HS-5 (cell line): ENCODE measurements at regions not wholly inside any gene's neighbourhood (a gene's known extent, or its start where the extent isn't known, plus 50 kb on each side); places are given as distances from the start of the nearest gene placed in this dataset.
A peak's percentile ranks its signal among the peaks of the same experiment; 100 is the strongest.

Experiments used
- DNase-seq: peaks from one replicate; pipeline ENCODE4 v3.0.0-alpha.2; 2012; ENCODE audit warnings: low read depth

DNA sequence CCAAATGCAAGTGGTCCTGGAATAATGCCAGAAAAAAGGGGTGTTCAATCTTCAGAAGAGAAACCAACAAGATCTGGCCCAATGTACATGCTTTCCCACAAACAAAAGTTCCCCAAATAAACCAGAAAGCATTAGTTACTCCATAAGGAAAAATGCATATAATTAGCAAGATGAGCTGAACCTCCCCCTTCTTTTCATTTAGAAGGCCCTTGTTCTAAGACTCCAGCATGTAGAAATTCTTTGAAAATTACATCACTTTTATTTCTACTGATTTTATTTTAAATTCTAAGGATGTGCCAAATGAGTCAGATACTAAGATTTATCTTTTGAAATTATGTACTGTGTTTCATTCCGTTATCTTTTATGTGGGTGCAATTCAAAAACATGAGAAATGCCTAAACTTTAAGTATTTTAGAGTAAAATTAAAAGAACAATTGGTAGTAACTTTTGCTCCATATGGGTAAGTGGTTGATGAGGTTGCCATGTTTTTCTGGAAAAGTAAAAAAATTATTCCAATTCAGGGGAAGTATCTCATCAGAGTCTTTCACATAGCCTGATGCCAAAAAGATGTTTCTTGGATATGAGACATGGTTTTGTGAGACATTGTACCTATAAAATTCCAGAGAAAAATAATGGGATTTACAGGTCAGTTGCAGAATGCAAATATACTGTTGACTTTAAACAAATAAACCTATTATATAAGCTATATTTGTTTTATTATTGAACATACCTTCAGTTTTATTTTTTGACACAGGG lies 106.5 kb upstream of the CCDC112 start:
- DNase-seq: no peak

DNA sequence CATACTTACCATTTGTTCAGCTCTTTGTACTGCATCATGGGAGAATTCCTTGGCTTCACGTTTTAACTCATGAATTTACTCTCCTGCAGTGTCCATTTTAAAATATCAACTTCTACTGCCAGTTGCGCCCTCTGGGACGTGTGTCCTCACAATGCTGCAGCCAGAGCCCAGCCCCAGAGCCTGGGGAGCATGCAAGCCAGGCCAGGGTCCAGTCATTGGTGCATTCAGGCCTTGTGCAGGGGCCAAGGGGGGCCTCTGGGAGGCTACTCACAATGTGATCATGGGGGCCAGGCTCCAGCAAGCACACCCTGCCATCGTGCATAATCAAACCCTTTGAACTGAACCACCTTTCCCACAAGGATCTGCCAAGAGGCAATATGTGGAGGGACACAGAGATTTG lies 105.6 kb upstream of the CCDC112 start:
- no peak for DNase-seq

DNA sequence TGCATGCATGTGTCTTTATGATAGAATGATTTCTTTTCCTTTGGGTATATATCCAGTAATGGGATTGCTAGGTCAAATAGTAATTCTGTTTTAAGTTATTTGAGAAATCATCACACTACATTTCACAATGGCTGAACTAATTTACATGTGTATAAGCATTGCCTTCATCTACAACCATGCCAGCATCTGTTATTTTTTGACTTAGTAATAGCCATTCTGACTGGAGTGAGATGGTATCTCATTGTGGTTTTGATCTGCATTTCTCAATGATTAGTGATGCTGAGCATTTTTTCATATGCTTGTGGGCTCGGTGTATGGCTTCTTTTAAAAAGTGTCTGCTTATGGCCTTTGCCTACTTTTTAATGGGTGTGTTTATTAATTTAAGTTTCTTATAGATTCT lies 102.3 kb upstream of the CCDC112 start:
- peak; percentile 79 for DNase-seq

DNA sequence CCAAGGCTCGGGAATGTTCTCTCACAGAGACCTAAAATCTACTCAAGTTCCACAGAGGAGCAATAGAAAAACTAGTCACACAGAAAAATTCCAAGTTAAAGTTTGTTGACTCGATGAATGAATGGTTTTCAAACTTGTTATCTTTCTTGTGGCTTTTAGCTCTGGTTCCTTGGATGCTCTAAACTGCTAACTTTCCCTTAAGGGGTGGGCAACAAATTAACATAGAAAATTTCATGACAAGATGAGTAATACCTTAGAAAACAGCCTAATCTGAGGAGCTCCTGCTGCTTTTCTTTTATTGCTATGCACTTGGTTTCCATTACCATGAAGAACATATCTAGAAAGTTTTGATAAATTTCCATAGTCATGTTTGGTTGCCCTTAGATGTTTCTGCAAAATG lies 100.2 kb upstream of the CCDC112 start:
- DNase-seq: no peak

DNA sequence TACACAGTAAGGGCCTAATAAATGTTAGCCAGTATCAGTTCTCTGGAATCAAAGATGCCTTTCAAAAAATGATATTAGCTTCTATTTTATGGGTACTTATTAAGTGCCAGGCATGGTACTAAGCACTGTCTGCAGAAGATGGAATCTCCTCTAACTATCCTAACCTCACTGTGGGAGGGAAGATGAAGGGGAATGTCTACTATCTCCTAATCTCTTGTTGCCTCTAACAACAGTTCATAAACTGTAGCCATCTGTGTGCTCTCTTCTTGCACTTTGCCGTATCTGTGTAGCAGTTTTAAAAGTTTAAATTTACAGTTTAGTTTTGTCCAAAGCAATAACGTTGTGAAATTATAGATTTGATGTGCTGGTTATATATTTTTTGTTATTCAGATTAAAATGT lies 99.6 kb upstream of the CCDC112 start:
- DNase-seq: no peak

DNA sequence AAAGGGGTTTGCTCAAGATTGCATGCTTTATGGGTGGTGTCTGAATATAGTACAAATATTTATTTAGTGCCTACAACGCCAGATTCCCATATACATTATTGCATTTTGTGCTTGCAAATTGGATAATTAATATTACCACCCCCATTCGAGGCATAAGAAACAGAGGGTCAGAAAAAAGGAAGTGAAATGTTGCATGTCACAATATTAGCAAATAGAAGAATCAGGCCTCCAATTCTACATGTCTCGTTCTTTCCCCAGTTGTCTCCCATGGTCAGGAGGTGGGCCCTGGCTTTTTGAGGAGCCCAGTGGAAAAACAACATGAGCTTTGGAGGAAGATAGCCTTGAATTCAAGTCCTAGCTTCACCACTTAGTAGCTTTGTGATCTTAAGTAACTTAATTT lies 98.1 kb upstream of the CCDC112 start:
- DNase-seq: no peak

DNA sequence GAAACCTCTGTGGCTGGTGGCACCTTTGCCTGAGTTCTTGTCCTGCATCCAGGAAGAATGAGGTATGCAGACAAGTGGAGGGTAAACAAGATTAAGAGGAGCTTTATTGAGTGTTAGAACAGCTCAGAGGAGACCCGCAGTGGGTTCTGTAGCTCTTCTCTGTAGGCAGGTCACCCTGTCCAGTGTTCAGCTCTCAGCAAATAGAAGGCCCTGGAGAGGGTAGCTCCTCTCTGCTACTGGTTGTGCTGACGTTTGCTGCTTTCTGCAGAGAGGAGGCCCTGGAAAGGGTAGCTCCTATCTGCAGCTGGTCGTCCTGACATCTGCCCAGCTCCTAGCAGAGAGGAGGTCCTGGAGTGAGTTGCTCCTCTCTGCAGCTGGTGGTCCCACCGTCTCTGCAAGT lies 96.8 kb upstream of the CCDC112 start:
- no peak for DNase-seq

DNA sequence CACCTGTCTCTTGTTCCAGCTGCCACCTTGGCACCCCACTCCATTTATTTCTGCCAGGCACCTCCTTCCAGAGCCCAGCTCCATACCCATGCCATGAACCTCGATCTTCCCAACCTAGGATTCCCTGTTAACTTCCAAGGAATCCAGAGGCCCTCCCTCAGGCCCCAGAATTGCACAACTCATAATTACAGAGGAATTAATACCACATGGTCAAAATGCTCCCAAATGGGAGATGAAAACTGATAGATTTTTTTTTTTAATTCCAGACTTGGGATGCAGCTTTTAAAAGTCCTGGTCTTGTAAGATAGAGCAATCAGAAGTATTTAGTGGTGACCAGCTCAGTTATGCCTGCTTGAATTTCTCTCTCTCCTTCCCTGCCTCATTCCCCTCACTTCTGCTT lies 96.2 kb upstream of the CCDC112 start:
- peak; percentile 25 for DNase-seq

DNA sequence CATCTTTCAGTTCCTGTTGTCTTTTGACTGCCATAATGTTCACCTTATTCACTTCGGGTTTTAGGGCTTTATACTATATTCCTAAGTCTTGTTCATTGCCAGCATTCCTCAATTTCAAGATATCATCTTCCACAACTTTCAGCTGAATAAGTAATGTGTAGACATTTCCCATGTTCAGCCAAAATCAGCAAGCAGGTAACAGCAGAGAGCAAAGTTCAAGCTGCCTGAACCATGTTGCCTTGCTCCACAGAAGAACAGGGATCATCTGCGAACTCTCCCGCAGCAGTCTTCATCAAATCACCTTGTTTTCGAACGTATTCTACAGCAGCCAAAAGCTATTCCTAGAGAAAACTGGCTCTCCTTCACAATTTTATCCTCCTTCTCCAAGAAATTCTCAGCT lies 95.3 kb upstream of the CCDC112 start:
- DNase-seq: no peak

DNA sequence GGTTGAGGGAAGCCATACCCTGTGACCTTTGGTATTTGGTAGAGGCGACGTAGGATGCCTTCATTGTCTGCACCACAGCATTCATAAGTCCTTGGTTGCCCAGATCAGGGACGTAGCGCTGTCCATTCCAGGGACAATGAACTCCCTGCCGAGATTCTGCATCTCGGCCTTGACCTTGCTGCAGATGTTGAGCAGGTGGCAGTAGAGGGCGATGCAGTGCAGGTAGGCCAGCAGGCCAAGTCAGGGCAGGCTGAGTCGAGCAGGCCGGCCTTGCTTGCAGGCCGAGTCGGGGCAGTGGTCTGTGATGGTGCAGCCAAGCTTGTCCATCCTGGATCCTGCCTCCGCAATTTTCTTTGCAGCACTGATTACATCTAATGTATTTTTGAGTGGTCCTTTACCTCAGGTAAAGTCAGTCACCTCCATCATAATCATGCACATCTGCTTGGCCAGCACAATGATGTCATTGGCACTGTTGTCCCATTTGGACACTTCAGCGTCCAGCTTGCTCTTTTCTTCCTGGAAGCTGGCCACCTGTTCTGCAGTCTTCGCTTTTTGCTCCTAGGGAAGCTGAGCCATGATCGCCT lies 93.4 kb upstream of the CCDC112 start:
- no peak for DNase-seq

DNA sequence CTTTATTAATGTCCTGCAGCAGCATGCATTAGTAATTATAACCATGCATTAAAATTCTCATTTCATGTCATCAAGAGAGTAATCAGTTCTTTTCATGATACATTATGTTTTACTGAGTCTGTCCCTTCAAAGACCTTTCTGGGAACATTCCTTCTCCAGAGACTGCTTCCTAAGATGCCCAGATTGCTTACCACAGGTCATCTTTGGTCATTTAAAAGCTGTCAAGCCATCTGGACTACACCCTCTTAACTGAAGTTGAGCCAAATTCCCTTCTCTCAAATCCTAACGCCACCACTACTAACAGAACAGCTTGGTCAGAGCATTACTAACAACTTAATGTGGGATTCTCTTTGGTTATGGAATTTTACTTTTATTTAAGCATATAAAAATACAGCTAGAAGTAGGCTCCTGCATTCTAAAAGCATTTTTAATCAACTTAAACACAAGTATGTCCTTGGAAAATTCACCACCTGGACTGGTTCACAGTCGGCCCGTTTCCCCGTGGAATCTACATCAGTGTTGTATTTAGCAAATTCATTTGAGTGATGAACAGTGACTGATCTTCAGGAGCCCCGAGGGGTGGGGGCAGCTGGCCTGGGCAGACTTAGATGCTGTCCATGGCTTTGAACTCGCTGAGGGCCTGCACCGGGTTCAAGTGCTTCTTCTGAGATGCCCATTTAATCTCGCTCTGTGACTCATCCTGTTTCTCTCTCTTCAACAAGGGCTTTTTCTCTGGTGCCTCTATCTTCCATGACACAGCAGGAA lies 92.8 kb upstream of the CCDC112 start:
- no peak for DNase-seq

DNA sequence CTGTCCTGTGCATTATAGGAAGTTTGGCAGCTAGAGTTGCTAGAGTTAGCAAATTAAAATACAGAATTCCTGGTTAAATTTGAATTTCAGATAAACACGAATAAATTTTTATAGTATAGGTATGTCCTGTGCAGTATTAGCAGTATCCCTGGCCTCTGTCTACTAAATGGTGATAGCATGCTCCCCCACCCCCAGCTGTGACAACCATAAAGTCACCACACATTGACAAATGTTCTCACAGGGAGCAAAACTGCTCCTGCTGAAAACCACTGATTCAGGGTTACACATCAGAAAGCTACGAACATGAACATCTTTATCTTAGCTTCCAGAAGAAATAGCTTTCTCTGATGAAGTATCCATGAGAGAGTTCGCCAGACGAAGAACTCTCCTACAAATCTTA lies 91.8 kb upstream of the CCDC112 start:
- no peak for DNase-seq

DNA sequence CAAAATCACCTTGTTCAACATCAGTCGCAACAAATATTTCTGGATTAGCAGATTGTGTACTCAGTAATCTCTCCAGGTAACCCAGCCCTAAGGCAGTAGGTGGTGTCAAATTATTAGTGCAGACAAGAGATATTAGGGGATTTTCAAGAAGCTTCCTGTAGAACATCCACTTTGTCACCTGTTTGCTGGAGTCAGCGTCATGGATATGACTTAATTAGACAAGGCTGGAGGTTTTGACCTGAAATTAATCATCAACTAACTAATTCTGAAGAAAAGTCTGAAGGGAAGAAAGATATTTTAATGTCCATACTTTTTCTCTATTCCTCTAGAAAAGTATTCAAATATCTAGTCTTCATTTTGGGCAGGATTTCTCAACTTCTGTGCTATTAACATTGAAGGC lies 91.4 kb upstream of the CCDC112 start:
- DNase-seq: no peak

DNA sequence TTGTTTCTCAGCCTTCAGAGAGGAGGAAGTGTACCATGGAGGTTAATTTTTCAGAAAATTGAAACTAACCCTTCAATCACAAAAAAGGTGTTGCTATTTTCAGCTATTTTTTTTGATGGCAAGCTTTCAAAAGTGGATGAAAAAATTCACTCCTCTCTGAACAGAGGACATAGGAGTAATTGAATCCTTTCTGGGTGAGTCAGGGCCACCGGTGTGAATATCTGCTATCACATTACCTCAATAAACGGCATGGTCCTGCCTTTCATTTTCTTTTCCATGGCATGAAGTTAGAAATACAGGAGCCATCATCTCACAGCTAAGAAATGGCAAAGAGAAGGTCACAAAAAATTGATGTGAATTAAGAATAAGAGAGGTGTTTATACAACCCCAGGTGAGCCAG lies 90.2 kb upstream of the CCDC112 start:
- no peak for DNase-seq

DNA sequence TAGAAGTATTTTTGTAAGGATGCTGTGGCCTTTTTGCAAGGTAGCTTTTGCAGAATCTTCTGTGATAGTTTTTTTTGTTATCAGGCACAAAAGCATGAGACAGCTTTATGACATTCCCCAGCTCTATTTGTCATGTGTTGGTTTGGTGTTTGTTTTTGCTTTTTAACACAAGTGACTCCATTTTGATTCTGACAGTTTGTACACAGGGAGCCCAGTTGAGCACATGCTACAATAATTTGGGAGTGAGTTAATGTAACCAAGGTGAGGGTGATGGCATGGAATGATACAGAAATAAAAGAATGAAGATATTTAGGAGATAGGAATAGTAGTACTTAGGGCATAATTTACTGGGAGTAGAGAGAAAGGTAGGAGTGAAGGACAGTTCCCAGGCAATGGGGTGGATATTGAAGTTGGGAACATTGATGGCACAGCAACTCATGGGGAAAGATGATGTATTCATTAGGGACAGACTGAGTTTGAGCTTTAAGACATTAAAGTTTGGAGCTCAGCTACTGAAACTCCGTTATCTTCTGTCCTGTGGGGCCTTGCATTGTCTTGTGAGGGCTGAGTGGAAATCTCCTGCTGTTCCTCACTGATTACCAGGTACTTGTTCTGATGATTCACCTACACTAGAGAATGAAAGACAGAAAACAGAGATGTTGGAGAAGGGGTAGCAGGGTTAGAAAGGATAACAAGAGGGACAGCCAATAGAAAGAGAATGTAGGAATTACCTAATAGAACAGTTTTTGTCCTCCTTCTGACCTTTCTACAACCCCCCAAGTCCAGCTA lies 88.3 kb upstream of the CCDC112 start:
- no peak for DNase-seq

DNA sequence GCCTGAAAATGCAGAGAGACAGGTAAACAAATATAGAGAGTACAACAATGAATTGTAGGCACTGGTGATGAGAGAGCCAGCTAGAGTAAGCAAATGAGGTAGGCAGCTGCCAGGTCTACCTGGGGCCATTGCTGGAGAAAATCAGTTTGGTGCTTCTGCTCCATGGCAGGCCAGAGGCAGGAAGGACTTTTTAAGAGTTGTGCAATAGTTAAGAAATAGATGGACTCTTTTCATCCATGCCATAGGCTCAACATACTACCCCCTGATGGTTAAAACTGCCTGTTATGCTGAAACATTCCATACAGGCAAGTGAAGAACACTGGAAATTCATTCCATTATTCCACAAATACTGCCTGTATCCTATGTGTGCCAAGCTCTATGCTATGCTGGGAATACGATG lies 86.5 kb upstream of the CCDC112 start:
- DNase-seq: no peak

DNA sequence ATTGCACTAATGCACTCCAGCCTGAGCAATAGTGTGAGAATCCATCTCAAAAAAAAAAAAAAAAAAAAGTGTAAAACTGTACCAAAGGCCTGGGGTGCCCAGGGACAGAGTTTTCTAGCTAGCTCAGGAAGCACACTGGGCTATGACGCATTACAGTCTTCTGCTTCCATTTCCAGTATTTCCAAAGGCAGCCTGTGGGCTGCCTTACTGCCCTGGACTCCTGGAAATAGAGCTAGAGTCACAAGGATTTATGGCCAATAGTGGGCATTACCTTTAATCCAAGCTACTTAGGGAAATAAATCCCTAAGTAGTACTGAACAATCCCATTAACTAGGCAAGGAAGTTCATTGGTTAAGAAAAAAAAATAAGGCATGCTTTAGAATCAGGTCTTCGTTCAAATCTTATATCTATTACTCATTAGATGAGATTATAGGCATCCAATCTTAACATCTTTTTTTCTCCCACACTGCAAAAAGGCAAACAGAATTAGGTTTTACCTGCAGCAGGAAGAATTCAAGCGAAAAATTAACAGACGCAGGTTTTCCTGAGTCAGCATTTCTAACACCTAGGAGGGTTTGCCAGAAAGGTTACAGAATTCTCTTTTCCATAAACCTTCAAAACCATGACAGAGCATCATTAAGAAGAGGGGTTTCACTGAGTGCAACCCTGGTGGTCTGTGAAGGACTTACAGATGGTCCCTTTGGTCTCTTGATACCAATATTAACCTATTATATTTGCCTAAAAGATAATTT lies 85.6 kb upstream of the CCDC112 start:
- no peak for DNase-seq

DNA sequence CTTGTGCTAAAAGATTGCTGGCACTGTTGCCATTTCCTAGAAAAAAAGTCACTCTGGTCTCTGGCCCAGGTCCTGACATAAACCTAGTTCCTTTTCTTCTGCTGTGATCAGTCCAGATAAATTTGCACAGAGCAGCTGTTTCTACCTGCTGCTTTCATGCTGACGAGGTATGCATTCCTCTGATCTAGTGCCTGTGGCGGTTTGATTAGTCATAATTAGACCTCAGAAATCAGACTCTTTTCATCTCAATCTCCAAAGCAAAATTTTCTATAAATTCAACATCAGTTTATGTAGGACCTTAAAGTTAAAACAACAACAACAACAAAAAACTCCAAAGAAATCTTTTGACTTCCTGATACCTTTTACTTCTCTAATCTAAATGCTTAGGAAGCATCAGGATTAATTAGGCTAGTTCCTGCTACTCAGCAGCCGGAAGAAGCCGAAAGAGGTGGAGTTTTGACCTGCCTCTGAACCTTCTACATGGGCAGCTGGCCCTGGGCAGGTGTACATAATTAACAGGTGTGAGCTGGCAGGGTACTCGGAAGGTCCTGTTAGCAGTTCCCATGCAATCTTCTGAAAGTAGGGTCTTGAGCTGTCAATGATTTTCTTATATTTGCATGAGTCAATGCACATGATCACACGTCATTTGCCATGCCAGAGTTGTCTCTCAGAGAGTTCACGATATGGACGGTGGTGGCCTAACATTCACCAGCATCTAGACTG lies 83.3 kb upstream of the CCDC112 start:
- DNase-seq: no peak

DNA sequence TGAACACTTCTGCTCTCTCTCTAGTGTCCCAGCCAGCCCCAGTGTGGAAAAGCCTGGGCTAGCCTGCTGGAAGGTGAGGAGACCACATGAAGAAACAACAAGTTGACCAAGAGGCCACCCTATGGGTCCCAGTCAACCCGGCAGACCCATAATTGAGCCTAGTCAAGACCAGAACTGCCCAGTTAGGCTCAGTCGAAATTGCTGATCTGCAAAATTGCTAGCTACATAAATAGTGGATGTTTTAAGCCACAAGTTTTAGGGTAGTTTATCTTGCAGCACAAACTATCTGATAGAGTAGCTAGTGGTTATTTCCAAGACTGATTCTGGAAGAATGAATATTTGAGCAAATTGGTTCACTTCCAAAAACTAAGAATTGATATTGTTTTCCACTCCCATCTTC lies 82.3 kb upstream of the CCDC112 start:
- no peak for DNase-seq

DNA sequence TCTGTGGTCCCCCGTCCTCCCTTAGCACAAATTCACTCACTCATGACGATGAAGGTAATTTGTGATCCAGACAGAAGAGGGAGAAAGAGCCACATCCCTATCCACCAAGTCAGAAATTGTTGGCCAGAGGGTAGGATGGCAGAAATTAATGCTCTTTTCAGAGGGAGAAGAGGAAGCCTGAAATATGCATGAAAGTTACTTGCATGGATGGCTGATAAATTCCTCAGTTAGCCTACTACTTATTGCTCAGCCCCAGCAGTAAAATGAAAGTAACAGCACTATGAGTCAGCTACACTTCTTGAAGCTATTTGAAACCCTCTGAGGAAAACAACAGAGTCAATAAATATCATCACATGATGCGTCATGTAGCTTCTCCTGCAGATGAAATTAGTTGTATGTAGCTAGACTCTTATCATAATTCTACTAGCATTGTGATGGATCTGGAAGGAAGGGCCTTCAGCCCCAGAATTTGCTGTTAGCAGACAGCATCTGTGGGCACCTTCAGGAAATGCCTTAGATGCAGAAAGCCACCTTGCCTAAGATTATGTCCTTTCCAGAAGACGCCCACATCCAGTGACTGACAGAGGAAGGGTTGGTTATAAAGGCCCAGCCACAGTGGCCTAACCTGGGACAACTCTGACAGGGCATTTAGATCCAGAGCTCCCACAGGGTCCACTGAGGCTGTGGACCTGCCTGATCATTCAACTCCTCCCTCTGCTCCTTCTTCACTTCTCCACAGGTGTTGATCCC lies 81.2 kb upstream of the CCDC112 start:
- DNase-seq: peak; percentile 70
